Activated CD8-positive, alpha-beta memory T cell treated with anti-CD3 and anti-CD28 coated beads, Interleukin-2, amount 10 ng/mL, durations not matched to agents 7 days and 5 days (primary cell): ENCODE measurements at regions not wholly inside any gene's neighbourhood (a gene's known extent, or its start where the extent isn't known, plus 50 kb on each side); places are given as distances from the start of the nearest gene placed in this dataset.

Experiments used
- ATAC-seq: fragments of 150-1000 bp; cut with Tn5 transposase; one replicate; pipeline ENCODE4 v1.10.0; 2021; ENCODE audit warnings: moderate library complexity
- CTCF ChIA-PET: fragments of 350-600 bp; sonication (Branson Sonifier 250); formaldehyde crosslinking; loops from one replicate; lab custom pipeline; 2021; ENCODE audit warnings: antibody characterized with exemption; lab: Charles Lee
- DNase-seq: peaks from one replicate; pipeline ENCODE4 v3.0.0-alpha.2; 2020
- H3K27ac Mint-ChIP-seq: one replicate; pipeline ENCODE4 v1.8.0; 2021; ENCODE audit warnings: mild to moderate bottlenecking, mixed read lengths
- H3K27me3 Mint-ChIP-seq: one replicate; pipeline ENCODE4 v1.8.0; 2021; ENCODE audit warnings: mixed read lengths
- H3K36me3 Mint-ChIP-seq: one replicate; pipeline ENCODE4 v1.8.0; 2021; ENCODE audit warnings: mild to moderate bottlenecking, mixed read lengths
- H3K4me1 Mint-ChIP-seq: one replicate; pipeline ENCODE4 v1.8.0; 2021; ENCODE audit warnings: mixed read lengths
- H3K4me3 Mint-ChIP-seq: one replicate; pipeline ENCODE4 v1.8.0; 2021; ENCODE audit warnings: mild to moderate bottlenecking, moderate library complexity, mixed read lengths
- H3K9me3 Mint-ChIP-seq: one replicate; pipeline ENCODE4 v1.8.0; 2022; ENCODE audit warnings: low read depth, mixed read lengths

DNA sequence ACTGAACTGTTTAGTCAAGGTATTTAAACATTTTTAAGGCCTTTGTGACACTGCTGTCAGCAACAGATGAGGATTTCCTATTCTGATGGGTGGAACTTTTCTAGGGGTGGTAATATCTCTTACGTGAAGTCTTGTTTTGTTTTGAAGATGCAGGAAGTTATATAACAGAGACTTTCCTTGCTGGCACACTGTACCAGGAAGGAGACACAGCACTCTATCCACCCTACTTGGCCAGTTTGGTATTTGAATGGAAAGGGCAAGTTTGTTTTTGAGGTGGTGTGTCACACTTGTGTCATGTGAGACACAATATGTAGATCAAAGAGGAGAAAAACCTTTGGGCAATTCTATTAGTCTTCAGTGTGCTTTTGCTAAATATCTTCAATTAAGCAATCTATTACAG lies 51.6 kb upstream of the SRP54 start:
- no peaks in the 10 kb centered on the region for H3K9me3 Mint-ChIP-seq
- H3K4me3 Mint-ChIP-seq = peak overlapping the region; percentile 41
- ATAC-seq (peak; percentile 72), DNase-seq (no peak)
- H3K27me3 Mint-ChIP-seq = no peaks in the 10 kb centered on the region
- peak overlapping the region; percentile 95 for H3K27ac Mint-ChIP-seq
- H3K36me3 Mint-ChIP-seq = peaks cover 4% of the 10 kb centered on the region
- H3K4me1 Mint-ChIP-seq = peaks cover 21% of the 10 kb centered on the region
- CTCF ChIA-PET = no interaction called here

- CTCF ChIA-PET = interaction anchor here (0.6 to 0.7 kb wide), 2 partner anchors 361 to 456 kb away, joined by 3 read pairs; partner anchors contain the start of gene PSMA6
- Mint-ChIP-seq H3K4me1 (peaks cover 21% of the 10 kb centered on the region), H3K9me3 (no peaks in the 10 kb centered on the region)
Measured at GRCh38 chr14:34930591-34931091, 52.2 kb upstream of the SRP54 start.

DNA sequence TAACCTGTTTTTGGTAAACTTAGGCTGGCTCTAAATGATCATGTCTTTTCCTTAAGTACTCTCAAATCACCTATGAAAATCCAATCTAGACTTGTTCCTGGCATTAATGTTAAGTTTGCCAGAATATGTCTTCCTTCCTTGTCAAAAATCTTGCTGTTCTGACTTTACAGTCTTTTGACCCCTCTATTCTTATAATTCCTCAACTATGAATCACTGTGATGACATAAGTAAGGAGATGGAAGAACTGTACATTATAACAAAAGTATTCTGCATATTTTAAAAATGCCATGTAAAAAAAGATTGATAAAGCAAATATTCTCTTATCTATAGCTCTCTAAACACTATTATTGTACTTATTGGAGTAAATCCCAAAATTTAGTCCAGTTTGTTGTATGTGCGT lies 51.4 kb upstream of the BAZ1A start:
- Mint-ChIP-seq H3K36me3 (peaks cover 3% of the 10 kb centered on the region), H3K4me1 (peaks cover 18% of the 10 kb centered on the region)
- no peak for ATAC-seq

More at GRCh38 chr14:34930591-34931091, 52.2 kb upstream of the SRP54 start:
- H3K36me3 Mint-ChIP-seq = peaks cover 4% of the 10 kb centered on the region
- ATAC-seq (peak; percentile 72), DNase-seq (peak; percentile 43)
- peak overlapping the region; percentile 95 for H3K27ac Mint-ChIP-seq
- H3K4me3 Mint-ChIP-seq = peak overlapping the region; percentile 65
- H3K27me3 Mint-ChIP-seq = no peaks in the 10 kb centered on the region

More for the DNA sequence above, 51.4 kb upstream of the BAZ1A start:
- H3K27me3 Mint-ChIP-seq = no peaks in the 10 kb centered on the region
- no peak for DNase-seq
- no peaks in the 10 kb centered on the region for H3K9me3 Mint-ChIP-seq
- no peak overlapping the region for H3K27ac Mint-ChIP-seq
- no peak overlapping the region for H3K4me3 Mint-ChIP-seq
- CTCF ChIA-PET = no interaction called here
